DMS114 treated with DMSO at 0.1 percent for 48 hours (cell line): ENCODE measurements at regions not wholly inside any gene's neighbourhood (a gene's known extent, or its start where the extent isn't known, plus 50 kb on each side); places are given as distances from the start of the nearest gene placed in this dataset.
A peak's percentile ranks its signal among the peaks of the same experiment; 100 is the strongest.
"Not testable (repeated sequence)": the region's sequence is repeated elsewhere in the genome, so short reads cannot be mapped to it uniquely, and the experiment has no call there.

Experiments used
- DNase-seq: peaks from one replicate; lab custom pipeline; 2025; ENCODE audit not compliant: unreplicated experiment; lab: John Stamatoyannopoulos, UW

- DNase-seq, result peak; percentile 2
Observed at GRCh38 chrX:25442499-25442898, 426.7 kb upstream of the ARX start.

- DNase-seq, result no peak
Observed at GRCh38 chrX:25433307-25433706, 417.5 kb upstream of the ARX start.

GRCh38 chrX:25432396-25432795 lies 416.6 kb upstream of the ARX start:
- DNase-seq, result no peak

GRCh38 chrX:25427873-25428555 lies 412.2 kb upstream of the ARX start:
- no peak for DNase-seq

GRCh38 chrX:25404163-25404562 lies 388.4 kb upstream of the ARX start:
- DNase-seq, result not testable (repeated sequence)

- no peak for DNase-seq
Observed at GRCh38 chrX:25389266-25389665, 373.5 kb upstream of the ARX start.

- no peak for DNase-seq
Observed at GRCh38 chrX:25383196-25383595, 367.4 kb upstream of the ARX start.

- no peak for DNase-seq
Observed at GRCh38 chrX:25356456-25356855, 340.7 kb upstream of the ARX start.

- DNase-seq, result no peak
Observed at GRCh38 chrX:25344161-25344936, 328.6 kb upstream of the ARX start.

- DNase-seq, result no peak
Observed at GRCh38 chrX:25343060-25343459, 327.3 kb upstream of the ARX start.

- DNase-seq, result no peak
Observed at GRCh38 chrX:25337841-25338240, 322.1 kb upstream of the ARX start.

GRCh38 chrX:25300994-25301393 lies 285.2 kb upstream of the ARX start:
- no peak for DNase-seq

- DNase-seq, result no peak
Observed at GRCh38 chrX:25296850-25297249, 281.1 kb upstream of the ARX start.

- no peak for DNase-seq
Observed at GRCh38 chrX:25295466-25295865, 279.7 kb upstream of the ARX start.

- DNase-seq, result no peak
Observed at GRCh38 chrX:25290132-25290531, 274.4 kb upstream of the ARX start.

- no peak for DNase-seq
Observed at GRCh38 chrX:25288676-25289075, 272.9 kb upstream of the ARX start.

- no peak for DNase-seq
Observed at GRCh38 chrX:25287521-25287920, 271.8 kb upstream of the ARX start.

- no peak for DNase-seq
Observed at GRCh38 chrX:25285598-25285997, 269.8 kb upstream of the ARX start.

GRCh38 chrX:25279510-25279909 lies 263.7 kb upstream of the ARX start:
- DNase-seq, result no peak

GRCh38 chrX:25278341-25278740 lies 262.6 kb upstream of the ARX start:
- DNase-seq, result no peak

- no peak for DNase-seq
Observed at GRCh38 chrX:25277574-25277973, 261.8 kb upstream of the ARX start.

- no peak for DNase-seq
Observed at GRCh38 chrX:25275159-25275558, 259.4 kb upstream of the ARX start.

GRCh38 chrX:25241461-25241860 lies 225.7 kb upstream of the ARX start:
- no peak for DNase-seq
